ENCODE measurements at regions not wholly inside any gene's neighbourhood (a gene's known extent, or its start where the extent isn't known, plus 50 kb on each side); places are given as distances from the start of the nearest gene placed in this dataset.
A peak's percentile ranks its signal among the peaks of the same experiment; 100 is the strongest.

- Mint-ChIP-seq H3K4me3 (no peak overlapping the region), H3K9me3 (no peaks in the 10 kb centered on the region), H3K4me1 (peaks cover 37% of the 10 kb centered on the region), H3K27me3 (peaks cover 5% of the 10 kb centered on the region), H3K36me3 (no peaks in the 10 kb centered on the region), H3K27ac (no peak overlapping the region)
- DNase-seq: no peak
- CTCF ChIA-PET: interaction anchor here (0.9 to 1.6 kb wide), 2 partner anchors 47 to 59 kb away, joined by 4 to 5 read pairs; no protein-coding TSS in a partner anchor
These were observed 58.3 kb upstream of the LYST start for GRCh38 chr1:235925016-235925415.

- CTCF ChIA-PET: interaction anchor here (0.9 to 1.2 kb wide), 3 partner anchors 35 to 58 kb away, joined by 3 to 5 read pairs (median 3); no protein-coding TSS in a partner anchor
- peak overlapping the region; percentile 90 for H3K27ac Mint-ChIP-seq
- peaks cover 39% of the 10 kb centered on the region for H3K4me1 Mint-ChIP-seq
- H3K9me3 Mint-ChIP-seq: no peaks in the 10 kb centered on the region
- H3K4me3 Mint-ChIP-seq: no peak overlapping the region
- peak; percentile 62 for DNase-seq
- no peaks in the 10 kb centered on the region for H3K36me3 Mint-ChIP-seq
- H3K27me3 Mint-ChIP-seq: no peaks in the 10 kb centered on the region
These were observed 56.8 kb upstream of the LYST start for GRCh38 chr1:235923466-235924021.

DNA sequence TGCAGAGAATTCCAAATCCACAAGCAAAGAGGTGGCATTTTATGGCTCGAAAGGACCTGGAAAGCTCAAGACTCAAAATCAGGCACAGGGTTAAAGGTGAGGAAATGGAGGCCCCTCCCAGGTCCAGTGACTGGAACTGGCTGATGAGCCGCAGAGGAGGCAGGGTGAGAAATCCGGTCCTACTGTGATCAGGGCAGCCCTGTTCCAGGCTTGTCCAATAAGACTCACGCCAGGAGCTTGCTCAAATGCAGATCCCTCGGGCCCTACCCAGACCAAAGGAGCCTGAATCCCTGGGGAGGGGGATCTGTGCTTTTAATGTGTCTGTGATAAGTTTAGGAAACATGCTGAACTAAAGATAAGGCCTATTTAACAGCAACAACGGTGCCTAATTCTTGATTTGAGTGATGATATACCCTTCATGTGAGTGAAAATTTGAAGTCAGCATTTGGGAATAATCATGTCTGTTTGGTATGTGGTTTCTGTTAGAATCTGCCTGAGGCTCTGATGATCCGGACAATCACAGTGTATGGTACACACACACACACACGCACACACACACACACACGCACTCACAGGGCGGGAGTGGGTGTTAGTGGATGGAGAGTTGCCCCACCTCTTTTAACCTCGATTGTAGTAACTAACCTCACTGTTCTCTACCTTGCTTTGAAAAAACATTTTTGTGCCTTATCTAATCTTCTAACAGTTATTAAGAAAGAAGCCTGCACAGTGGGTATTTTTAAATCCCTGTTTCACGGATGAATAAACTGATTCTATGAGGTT lies 54.1 kb upstream of the LYST start:
- no peak overlapping the region for H3K27ac Mint-ChIP-seq
- CTCF ChIA-PET: no interaction called here
- H3K36me3 Mint-ChIP-seq: no peaks in the 10 kb centered on the region
- no peak for DNase-seq
- peaks cover 42% of the 10 kb centered on the region for H3K4me1 Mint-ChIP-seq
- no peaks in the 10 kb centered on the region for H3K9me3 Mint-ChIP-seq
- no peak overlapping the region for H3K4me3 Mint-ChIP-seq
- no peaks in the 10 kb centered on the region for H3K27me3 Mint-ChIP-seq

- DNase-seq: no peak
- H3K4me1 Mint-ChIP-seq: peaks cover 40% of the 10 kb centered on the region
- CTCF ChIA-PET: interaction anchor here (1.3 to 1.6 kb wide), 2 partner anchors 52 to 54 kb away, joined by 3 to 4 read pairs; no protein-coding TSS in a partner anchor
- H3K27me3 Mint-ChIP-seq: no peaks in the 10 kb centered on the region
- no peaks in the 10 kb centered on the region for H3K9me3 Mint-ChIP-seq
- no peaks in the 10 kb centered on the region for H3K36me3 Mint-ChIP-seq
- no peak overlapping the region for H3K27ac Mint-ChIP-seq
- no peak overlapping the region for H3K4me3 Mint-ChIP-seq
These were observed 53.2 kb upstream of the LYST start for GRCh38 chr1:235919833-235920441.

DNA sequence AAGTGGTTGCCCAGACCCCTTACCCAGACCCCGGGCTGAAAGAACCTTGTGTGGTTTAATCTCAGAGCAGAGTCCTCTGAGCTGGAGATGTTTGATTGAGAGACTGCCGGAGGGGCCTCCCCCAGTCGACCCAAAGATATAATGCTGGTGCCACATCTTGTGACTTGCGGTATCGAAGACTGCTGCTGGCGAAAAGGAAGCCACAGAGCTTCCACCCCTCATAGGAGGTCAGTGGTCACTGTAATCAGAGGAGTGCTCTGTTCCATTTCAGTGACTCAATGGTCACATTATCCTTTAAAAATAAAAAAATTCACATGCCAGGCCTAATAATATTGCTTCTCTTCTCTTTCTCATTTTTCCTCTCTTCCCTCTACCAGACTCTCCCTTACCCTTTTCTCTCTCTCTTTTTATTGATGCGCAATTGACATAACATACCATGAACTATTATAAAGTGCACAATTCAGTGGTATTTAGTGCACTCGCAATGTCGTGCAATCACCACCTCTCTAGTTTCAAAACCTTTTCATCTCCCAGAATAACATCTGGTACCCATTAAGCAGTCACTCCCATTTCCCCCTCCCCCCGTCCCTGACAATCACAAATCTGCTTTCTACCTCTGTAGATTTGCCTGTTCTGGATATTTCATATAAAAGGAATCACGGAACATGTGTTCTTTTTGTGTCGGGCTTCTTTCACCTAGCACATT lies 52.6 kb upstream of the LYST start:
- Mint-ChIP-seq H3K27me3 (no peaks in the 10 kb centered on the region), H3K27ac (no peak overlapping the region), H3K4me1 (peaks cover 36% of the 10 kb centered on the region), H3K9me3 (no peaks in the 10 kb centered on the region), H3K4me3 (no peak overlapping the region), H3K36me3 (no peaks in the 10 kb centered on the region)
- DNase-seq: no peak
- CTCF ChIA-PET: interaction anchor here (1.3 to 1.6 kb wide), 2 partner anchors 53 to 54 kb away, joined by 3 to 4 read pairs; no protein-coding TSS in a partner anchor

DNA sequence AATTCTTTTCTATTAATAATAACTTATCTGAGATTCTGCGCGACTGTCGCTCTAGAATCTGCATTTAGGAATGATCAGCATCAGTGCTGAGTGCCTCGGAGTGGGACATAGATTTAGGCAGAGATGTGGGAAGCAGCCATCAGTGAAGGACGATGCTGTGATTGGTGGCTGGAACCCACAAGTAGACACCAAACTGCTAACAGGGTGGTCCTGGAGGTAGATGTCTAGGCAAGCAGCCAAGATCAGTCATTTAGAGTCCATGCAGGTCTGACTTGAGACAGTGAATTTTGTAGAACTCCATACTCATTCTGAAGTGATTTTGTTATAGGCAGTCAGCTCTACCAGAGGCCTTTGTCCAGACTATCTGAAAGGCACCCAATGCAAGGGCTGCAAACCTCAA lies 51.8 kb upstream of the LYST start:
- no peak for DNase-seq
- Mint-ChIP-seq H3K4me1 (peaks cover 28% of the 10 kb centered on the region), H3K27me3 (no peaks in the 10 kb centered on the region), H3K4me3 (no peak overlapping the region), H3K27ac (no peak overlapping the region), H3K36me3 (no peaks in the 10 kb centered on the region), H3K9me3 (no peaks in the 10 kb centered on the region)
- CTCF ChIA-PET: interaction anchor here (1.3 to 1.6 kb wide), 2 partner anchors 53 to 54 kb away, joined by 3 to 4 read pairs; no protein-coding TSS in a partner anchor

DNA sequence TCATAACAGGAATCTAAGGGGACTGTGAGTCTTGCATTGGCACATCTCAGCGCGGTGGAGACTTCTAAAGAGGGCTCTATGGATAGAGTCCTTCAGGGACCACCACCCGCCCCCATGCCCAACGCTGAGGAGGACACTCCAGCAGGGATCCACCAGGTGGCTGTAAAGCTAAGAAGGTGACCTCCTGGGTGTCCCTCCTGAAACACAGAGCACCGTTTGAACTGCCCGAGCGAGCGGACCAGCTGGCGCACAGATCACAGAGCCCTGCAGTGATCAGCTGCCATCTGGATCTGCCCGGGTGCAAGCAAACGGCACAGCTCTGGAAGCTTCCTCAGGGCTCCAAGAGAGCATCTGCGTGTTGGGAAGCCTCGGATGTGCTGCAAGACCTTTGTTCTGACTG lies 51.3 kb upstream of the LYST start:
- no peaks in the 10 kb centered on the region for H3K36me3 Mint-ChIP-seq
- DNase-seq: no peak
- no peaks in the 10 kb centered on the region for H3K27me3 Mint-ChIP-seq
- H3K4me3 Mint-ChIP-seq: no peak overlapping the region
- CTCF ChIA-PET: interaction anchor here (1.0 to 1.6 kb wide), 2 partner anchors 52 to 54 kb away, joined by 3 to 4 read pairs; no protein-coding TSS in a partner anchor
- H3K9me3 Mint-ChIP-seq: no peaks in the 10 kb centered on the region
- H3K4me1 Mint-ChIP-seq: peaks cover 23% of the 10 kb centered on the region
- no peak overlapping the region for H3K27ac Mint-ChIP-seq

DNA sequence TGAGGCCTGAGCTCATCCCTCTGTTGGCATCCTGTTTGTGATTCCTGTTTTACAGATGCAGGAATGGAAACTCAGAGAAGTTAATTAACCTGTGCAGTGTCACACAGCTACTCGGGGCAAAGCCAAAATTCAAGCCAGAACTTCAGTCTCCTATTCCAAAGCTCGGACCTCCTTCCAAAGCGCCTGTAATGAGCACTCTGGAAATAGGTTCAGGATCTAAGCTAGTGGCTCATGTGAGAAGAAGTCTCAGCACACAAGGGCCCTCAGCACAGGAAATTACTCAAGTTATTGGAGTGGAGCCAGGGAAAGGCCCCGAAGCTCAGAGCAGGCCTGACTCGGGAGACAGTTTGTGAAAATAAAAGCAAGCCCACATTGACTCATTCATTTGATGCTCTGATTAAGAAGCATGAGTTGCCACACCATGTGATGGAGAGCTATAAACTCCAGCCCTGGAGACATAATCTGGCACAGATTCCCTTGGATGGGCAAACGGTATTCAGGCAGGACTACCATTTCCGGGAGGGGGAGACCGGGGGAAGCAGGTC lies 50.6 kb upstream of the LYST start:
- CTCF ChIA-PET: interaction anchor here (0.9 to 1.0 kb wide), 2 partner anchors 52 to 55 kb away, joined by 3 to 4 read pairs; no protein-coding TSS in a partner anchor
- peaks cover 16% of the 10 kb centered on the region for H3K4me1 Mint-ChIP-seq
- H3K27me3 Mint-ChIP-seq: no peaks in the 10 kb centered on the region
- H3K4me3 Mint-ChIP-seq: no peak overlapping the region
- DNase-seq: peak; percentile 32
- H3K9me3 Mint-ChIP-seq: no peaks in the 10 kb centered on the region
- H3K27ac Mint-ChIP-seq: no peak overlapping the region
- H3K36me3 Mint-ChIP-seq: no peaks in the 10 kb centered on the region

Measured in activated naive CD4-positive, alpha-beta T cell treated with anti-CD3 and anti-CD28 coated beads, Interleukin-2, amount 10 ng/mL, durations not matched to agents 7 days and 5 days (primary cell).